Kidney (tissue), 13 donors: ENCODE measurements at regions not wholly inside any gene's neighbourhood (a gene's known extent, or its start where the extent isn't known, plus 50 kb on each side); places are given as distances from the start of the nearest gene placed in this dataset.

Source experiments
- DNase-seq, 5 donors: peaks; one replicate each; pipeline ENCODE4 v3.0.0-alpha.2; 2013 to 2020
- FAIRE-seq: peaks from 2 replicates; lab custom pipeline; 2012; peaks lifted over from hg19 to GRCh38; lab: Jason Lieb, UNC
- H3K27ac ChIP-seq, 2 donors: one replicate each; pipeline ENCODE4 v1.7.0; 2013; ENCODE audit warnings: low read depth in 2 of 2, low read length in 2 of 2, inconsistent platforms in 1 of 2
- H3K27me3 ChIP-seq: one replicate; pipeline ENCODE4 v1.7.1; 2013; ENCODE audit warnings: low read length, inconsistent platforms; ENCODE audit not compliant: control insufficient read depth, insufficient read depth
- H3K36me3 ChIP-seq, 3 donors: one replicate each; pipeline versions ENCODE4 v1.7.0 to v1.7.1; 2013; ENCODE audit warnings: low read length in 3 of 3, control low read depth in 1 of 3, inconsistent platforms in 1 of 3; ENCODE audit not compliant: insufficient read depth in 3 of 3, control insufficient read depth in 2 of 3
- H3K4me1 ChIP-seq, 3 donors: one replicate each; pipeline versions ENCODE4 v1.7.0 to v1.7.1; 2013; ENCODE audit warnings: low read length in 3 of 3, inconsistent platforms in 1 of 3, low read depth in 1 of 3; ENCODE audit not compliant: control insufficient read depth in 2 of 3, insufficient read depth in 2 of 3
- H3K4me3 ChIP-seq, 3 donors: one replicate each; pipeline versions ENCODE4 v1.7.0 to v1.8.1; 2013; ENCODE audit warnings: low read length in 3 of 3, control low read depth in 1 of 3, inconsistent platforms in 1 of 3
- H3K9ac ChIP-seq, 3 donors: one replicate each; pipeline versions ENCODE4 v1.7.0 to v1.7.1; 2013; ENCODE audit warnings: low read length in 3 of 3, control low read depth in 1 of 3, inconsistent platforms in 1 of 3
- H3K9me3 ChIP-seq, 3 donors: one replicate each; pipeline versions ENCODE4 v1.7.0 to v1.7.1; 2013; ENCODE audit warnings: low read length in 3 of 3, control low read depth in 1 of 3, inconsistent platforms in 1 of 3; ENCODE audit not compliant: control insufficient read depth in 2 of 3, insufficient read depth in 1 of 3
- CTCF ChIP-seq: IDR thresholded peaks from 3 replicates; pipeline ENCODE4 v1.5.1; 2012; ENCODE audit warnings: mild to moderate bottlenecking, moderate library complexity, borderline replicate concordance; ENCODE audit not compliant: insufficient read depth; ENCODE audit errors: extremely low read depth
- intact Hi-C: fragments of 100-400 bp; cut with DNase I; formaldehyde crosslinking; loops from one replicate; pipeline ENCODE4 v1.11.1; 2022
- donor health status: control.
- donor health status: control.
- donor health status: control.
- donor health status: control.
- donor health status: control.
- donor health status: DM: yes; HTN: yes; CAD: no.
- donor health status: Normal renal cell carcinoma (clear cell type).

- DNase-seq (no peak), FAIRE-seq (no peak)
- Histone ChIP-seq H3K27ac (no peak overlapping the region), H3K36me3 (no peaks in the 10 kb centered on the region), H3K9ac (no peak overlapping the region), H3K4me1 (no peaks in the 10 kb centered on the region), H3K9me3 (no peaks in the 10 kb centered on the region), H3K4me3 (no peak overlapping the region), H3K27me3 (no peaks in the 10 kb centered on the region)
- intact Hi-C loops: no loop called here
- no peak for TF ChIP-seq CTCF
Observed at GRCh38 chr4:151885123-151885522, 124.3 kb upstream of the GATB start.

- Histone ChIP-seq H3K4me1 (no peaks in the 10 kb centered on the region), H3K27me3 (no peaks in the 10 kb centered on the region), H3K4me3 (no peak overlapping the region), H3K27ac (no peak overlapping the region), H3K9me3 (no peaks in the 10 kb centered on the region), H3K36me3 (no peaks in the 10 kb centered on the region), H3K9ac (no peak overlapping the region)
- no peak for TF ChIP-seq CTCF
- DNase-seq (no peak), FAIRE-seq (no peak)
- intact Hi-C loops: no loop called here
Observed at GRCh38 chr4:151883747-151884146, 122.9 kb upstream of the GATB start.

GRCh38 chr4:151882072-151882803 is 121.4 kb upstream of the GATB start:
- H3K9me3 ChIP-seq: no peaks in the 10 kb centered on the region
- DNase-seq (no peak), FAIRE-seq (no peak)
- H3K27ac ChIP-seq: no peak overlapping the region
- no peaks in the 10 kb centered on the region for H3K4me1 ChIP-seq
- intact Hi-C loops: no loop called here
- no peak overlapping the region for H3K4me3 ChIP-seq
- H3K27me3 ChIP-seq: no peaks in the 10 kb centered on the region
- no peak overlapping the region for H3K9ac ChIP-seq
- no peaks in the 10 kb centered on the region for H3K36me3 ChIP-seq
- no peak for TF ChIP-seq CTCF
